Loucy (cell line): ENCODE measurements at regions not wholly inside any gene's neighbourhood (a gene's known extent, or its start where the extent isn't known, plus 50 kb on each side); places are given as distances from the start of the nearest gene placed in this dataset.

Source experiments
- EZH2phosphoT487 ChIP-seq: fragments of 200-600 bp; IDR thresholded peaks from 2 replicates; pipeline ENCODE4 v1.6.1; 2018; ENCODE audit warnings: antibody characterized with exemption, mild to moderate bottlenecking, moderate library complexity, borderline replicate concordance
- TF ChIP-seq, protein P1 (sequence below): fragments of 200-600 bp; sonication (generic); conservative IDR thresholded peaks from 2 replicates; pipeline ENCODE4 v1.5.1; 2014; ENCODE audit warnings: mild to moderate bottlenecking, antibody characterized with exemption, low read length

GRCh38 chr3:75305901-75306300 lies 358.2 kb upstream of the FRG2C start:
- TF ChIP-seq, protein P1, sequence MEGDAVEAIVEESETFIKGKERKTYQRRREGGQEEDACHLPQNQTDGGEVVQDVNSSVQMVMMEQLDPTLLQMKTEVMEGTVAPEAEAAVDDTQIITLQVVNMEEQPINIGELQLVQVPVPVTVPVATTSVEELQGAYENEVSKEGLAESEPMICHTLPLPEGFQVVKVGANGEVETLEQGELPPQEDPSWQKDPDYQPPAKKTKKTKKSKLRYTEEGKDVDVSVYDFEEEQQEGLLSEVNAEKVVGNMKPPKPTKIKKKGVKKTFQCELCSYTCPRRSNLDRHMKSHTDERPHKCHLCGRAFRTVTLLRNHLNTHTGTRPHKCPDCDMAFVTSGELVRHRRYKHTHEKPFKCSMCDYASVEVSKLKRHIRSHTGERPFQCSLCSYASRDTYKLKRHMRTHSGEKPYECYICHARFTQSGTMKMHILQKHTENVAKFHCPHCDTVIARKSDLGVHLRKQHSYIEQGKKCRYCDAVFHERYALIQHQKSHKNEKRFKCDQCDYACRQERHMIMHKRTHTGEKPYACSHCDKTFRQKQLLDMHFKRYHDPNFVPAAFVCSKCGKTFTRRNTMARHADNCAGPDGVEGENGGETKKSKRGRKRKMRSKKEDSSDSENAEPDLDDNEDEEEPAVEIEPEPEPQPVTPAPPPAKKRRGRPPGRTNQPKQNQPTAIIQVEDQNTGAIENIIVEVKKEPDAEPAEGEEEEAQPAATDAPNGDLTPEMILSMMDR: no peak
- no peak for TF ChIP-seq EZH2phosphoT487
